Right lung (tissue), 2 donors: ENCODE measurements at regions not wholly inside any gene's neighbourhood (a gene's known extent, or its start where the extent isn't known, plus 50 kb on each side); places are given as distances from the start of the nearest gene placed in this dataset.
"Not testable (repeated sequence)": the region's sequence is repeated elsewhere in the genome, so short reads cannot be mapped to it uniquely, and the experiment has no call there.

Source experiments
- DNase-seq, 2 donors: peaks; one replicate each; pipeline ENCODE4 v3.0.0-alpha.2; 2013

DNA sequence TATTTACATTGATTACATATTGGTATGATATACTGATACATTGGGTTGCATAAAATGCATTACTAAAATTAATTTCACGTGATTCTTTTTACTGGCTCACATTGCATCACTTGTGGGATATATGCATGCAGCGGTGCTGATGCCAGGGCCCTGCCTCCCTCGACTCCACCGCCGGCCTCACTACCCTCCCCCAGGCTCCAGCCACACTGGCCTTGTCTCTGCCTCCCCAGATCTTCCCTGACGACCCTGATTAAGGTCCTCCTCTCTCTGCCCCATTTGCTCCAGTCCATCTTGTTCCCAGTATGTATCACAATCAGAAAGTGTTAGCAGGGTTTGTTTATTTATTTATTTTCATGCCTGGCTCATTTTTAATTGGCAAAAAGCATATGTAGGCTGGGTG is 306.8 kb downstream of the FOXL1 start:
- no peak for DNase-seq

DNA sequence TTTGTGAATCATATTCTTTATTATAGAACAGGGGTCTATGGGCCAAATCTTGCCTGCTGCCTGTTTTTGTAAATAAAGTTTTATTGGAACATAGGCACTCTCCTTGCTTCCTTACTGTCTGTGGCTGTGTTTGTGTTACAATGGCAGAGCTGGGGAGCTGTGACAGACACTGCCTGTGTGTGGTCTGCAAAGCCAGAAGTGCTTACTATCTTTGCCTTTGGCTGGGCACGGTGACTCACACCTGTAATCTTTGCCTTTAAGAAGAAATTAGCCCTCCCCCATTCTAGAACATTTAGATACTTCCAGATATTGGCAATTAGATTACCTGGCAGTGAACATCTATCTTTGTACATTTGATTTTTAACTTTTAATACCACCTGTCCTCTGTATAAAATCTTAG is 308.3 kb downstream of the FOXL1 start:
- DNase-seq = no peak

DNA sequence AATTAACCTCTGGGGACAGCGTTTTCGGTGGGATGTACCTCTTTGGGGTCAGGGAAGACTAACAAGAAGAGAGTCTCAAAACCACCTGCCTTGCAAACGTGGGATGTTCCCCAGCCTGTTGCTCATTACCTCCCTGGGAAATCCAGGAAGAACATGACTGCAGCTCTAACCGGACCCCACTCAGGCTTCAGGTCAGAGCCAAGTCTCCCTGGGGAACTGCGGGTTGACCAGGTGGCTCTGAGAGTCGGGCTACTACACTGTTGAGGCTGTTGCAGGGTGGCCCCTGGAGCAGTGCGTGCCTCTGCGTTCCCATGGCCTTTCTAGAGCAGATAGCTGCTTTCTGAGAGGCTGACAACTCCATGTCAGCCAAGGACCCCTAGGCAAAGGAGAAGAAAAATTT is 309.1 kb downstream of the FOXL1 start:
- no peak for DNase-seq

DNA sequence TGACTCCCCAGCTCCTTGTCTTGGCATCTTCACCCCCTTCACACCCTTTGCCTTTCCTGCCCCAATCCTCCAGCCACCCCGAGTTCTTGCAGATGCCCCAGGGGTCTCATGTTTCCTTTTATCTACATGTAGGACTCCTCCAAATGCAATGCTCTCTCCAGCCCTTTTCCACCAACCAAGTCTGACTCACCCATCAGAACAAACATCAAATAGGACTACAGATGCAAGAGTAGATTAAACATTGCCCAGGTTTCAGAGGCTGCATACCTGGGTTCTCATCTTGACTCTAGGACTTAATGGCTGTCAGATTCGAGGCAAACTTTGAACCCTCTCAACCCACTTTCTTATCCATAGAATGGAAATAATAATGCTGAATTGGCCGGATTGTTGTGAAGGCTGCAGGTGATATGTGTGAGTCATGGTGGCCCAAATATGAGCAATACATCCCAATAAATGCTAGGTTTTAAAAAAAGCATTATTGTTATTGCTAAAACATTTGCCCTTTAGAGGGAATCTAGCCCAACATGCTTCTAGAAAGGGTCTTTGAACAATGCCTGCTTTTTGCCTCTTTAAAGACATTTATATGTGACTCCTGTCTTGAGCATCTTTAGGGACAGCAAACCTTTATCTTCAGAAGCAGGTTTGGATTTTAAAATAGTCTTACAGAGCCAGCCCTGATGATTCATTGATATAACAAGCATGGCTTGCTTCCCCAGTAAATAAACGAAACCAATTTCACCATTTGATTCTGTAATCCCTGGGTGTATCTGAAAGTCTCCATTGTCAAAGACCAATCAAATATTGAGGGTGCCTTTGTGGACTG is 310.1 kb downstream of the FOXL1 start:
- DNase-seq = no peak

DNA sequence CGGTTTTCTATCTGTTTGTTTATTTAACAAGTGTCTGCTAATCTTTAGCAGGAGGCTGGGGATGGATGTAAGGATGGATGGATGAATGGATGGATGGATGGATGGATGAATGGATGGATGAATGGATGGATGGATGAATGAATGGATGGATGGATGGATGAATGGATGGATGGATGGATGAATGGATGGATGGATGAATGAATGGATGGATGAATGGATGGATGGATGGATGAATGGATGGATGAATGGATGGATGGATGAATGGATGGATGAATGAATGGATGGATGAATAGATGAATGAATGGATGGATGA is 310.7 kb downstream of the FOXL1 start:
- not testable (repeated sequence) for DNase-seq

DNA sequence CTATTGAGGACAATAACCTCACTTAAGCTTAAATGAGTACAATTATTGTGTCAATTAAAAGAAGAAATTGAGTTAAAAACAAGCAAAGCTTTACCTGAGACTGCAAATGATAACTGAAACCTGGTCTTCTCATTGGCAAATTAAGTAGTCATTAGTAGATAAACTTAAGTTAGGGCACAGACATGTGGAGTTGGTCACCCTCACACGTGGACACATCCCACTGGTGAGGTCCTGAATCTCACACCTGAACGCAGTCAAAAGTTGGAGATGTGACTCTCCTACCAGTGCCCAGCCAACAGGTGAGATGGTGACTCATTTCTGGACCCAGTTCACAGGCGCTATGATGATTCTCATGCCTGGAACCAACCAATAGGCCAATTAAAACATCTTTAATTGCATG is 311.6 kb downstream of the FOXL1 start:
- DNase-seq = no peak

DNA sequence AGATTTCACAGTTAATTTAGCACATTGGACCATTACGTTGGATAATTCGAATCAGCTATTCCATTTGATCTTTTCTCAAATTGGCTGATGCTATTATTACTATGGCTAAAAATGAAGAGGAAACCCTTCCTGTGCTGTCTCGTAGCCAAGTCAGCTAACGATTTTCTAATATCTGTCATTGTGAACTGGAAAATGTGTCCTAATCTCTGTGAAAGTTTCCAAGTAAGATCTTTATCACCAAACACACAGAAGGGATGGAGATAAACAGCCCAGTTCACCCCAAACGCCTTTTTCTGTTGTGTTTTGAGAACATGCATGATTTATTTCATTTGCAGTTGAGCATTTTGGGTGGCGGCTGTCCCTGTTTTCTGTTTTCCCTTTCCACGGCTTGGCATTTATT is 312.8 kb downstream of the FOXL1 start:
- DNase-seq = no peak

DNA sequence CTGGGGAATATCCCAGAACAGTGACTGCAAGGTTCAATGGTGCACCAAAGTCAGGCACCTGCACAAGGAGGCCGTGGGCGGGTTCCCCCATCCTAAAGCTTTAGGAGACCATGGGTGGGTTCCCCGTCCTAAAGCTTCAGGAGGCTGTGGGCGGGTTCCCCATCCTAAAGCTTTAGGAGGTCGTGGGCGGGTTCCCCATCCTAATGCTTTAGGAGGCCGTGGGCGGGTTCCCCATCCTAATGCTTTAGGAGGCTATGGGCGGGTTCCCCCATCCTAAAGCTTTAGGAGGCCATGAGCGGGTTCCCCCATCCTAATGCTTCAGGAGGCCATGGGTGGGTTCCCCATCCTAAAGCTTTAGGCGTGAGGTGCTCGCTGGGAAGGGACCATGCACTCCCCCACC is 313.3 kb downstream of the FOXL1 start:
- no peak for DNase-seq

DNA sequence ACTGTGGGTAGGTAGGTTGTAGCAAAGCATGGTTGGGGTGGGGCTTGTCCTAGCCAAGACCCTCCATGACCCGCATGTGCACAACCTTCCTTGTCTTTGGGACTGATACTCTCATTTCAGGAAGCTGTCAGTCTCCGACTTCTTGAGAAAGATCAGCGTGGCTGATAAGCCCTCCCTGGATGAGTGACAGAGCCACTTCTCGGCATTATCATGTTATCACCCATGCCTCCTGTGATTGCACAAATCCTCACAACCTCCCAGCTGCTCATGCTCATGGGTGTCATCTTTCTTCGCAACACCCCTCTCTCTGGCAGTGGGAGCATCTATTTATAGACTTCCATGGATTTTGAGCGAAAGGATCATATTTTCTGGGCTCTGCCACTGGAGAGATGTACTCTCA is 314.2 kb downstream of the FOXL1 start:
- DNase-seq = no peak

DNA sequence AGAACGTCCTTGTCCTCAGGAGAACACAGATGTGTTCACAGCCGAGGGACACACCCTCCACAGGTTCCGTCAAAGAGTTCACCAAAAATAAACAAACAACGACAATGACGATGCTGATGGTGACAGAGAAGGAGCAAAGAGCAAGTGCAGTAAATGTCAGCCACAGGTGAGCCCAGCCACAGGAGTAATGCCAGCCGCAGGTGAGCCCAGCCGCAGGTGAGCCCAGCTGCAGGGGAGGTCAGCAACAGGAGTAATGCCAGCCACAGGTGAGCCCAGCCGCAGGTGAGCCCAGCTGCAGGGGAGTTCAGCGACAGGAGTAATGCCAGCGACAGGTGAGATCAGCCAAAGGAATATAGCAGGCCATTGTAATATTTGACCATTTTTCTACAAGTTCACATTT is 315.2 kb downstream of the FOXL1 start:
- DNase-seq = no peak

DNA sequence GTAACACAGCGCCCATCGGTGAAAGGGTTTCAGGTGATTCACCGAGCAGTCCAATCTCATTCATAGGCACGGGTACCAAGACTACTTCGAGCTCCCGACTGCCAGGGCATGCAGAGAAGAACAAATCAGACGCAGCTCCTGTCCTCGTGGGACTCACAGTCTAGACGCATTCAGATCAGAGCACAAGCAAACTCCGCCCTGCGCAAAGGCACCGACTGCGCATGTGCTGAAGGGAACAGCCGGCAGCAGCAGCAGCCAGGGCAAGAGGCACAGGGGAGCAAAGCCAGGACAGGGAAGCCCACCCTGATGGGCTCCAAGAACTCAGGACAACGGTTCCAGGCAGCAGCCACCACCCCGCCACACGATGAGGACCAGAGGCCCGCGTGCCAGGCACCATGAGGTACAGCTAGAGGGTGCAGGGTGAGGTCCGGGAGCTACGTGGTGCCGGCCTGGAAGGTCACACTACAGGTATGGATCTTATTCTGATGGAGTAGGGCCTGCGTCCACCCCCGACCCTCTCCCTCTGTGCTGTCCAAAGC is 315.7 kb downstream of the FOXL1 start:
- no peak for DNase-seq

DNA sequence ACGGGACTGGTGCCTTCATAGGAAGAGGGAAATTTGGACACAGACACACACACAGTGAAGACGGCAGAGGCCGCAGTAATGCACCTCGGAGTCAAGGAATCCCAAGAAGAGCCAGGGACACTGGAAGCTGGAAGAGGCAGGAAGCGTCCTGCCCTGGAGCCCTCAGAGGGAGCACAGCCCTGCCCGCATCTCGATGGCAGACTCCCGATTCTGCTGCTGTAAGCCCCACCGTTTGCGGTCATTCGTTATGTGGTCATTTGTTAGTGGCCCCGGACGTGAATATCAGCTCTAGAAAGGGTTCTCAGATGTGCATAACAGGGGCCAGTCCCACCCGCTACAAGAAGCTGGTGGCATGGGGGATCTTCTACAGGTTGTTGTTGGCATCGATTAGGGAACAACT is 316.6 kb downstream of the FOXL1 start:
- no peak for DNase-seq

DNA sequence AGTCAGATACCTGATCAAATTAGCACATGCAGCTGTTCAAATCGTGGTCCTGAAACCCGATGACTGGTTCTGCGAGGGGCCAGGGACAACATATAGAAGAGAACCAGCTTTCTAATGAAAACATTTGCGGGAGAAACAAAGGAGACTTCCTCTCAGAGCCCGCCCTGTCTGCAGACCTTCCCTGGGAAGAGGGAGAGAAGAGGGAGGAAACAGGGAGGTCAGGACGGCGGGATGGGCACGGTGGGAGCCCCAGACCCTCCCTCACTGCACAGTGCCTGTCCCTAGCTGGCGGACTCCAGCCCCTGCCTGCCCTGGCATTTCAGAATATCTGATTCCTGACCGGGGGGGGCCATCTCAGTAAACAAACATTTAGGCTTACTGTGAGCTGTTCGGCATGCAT is 317.3 kb downstream of the FOXL1 start:
- no peak for DNase-seq

DNA sequence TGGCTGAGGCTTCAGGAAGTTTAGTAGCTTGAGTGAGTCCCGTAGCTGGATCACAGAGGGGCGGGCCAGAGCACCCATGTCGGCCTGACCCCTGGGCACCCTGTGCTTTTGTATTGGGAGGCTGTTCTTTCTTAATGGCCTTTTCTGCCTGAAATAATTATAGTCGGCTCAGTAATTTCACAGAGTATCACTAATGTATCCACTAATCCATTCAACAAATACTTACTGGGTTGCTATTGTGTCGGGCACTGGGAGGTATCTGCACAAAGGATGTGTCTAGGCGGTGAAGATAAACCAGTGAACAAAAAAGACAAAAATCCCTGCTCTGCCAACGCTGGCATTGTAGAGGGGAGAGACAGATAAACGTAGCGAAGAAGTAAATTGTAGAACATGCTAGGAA is 318.6 kb downstream of the FOXL1 start:
- DNase-seq = no peak

DNA sequence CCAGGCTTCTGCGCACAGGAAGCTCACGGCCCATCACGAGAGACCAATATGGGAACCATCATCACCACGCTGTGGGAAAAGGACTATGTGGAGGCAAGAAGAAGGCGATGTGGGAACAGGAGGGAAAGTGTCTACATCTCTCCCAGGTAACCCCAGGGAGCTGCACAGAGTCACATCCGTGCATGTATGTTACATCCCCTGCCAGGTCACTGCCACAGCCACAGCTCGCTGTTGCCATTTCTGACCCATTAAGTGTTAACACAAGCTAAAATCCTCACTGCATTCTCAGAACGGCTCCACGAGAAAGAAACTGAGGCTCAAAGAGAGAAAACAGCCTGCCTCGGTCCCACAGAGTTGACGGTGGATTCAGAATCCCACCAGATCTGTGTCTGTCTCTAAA is 319.1 kb downstream of the FOXL1 start:
- no peak for DNase-seq

DNA sequence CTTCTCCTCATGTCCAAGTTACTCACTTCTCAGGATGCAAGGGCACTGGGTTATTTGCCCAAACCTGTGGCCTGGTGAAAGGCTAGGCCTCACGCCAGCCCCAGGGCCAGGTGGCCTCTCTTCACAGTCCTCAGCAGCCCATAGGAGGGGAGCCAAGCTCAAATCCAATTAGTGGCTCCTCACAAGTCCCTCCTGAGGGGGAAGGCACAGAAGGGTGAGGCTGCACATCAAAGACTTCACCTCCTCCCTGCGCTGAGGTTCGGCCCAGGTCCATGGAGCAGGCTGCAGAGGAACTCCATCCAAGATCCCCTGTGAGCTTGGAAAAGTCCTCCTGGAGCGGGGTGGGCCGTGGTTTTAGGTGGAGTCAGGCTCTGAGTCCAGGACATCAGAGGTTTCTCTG is 320.0 kb downstream of the FOXL1 start:
- DNase-seq = no peak

DNA sequence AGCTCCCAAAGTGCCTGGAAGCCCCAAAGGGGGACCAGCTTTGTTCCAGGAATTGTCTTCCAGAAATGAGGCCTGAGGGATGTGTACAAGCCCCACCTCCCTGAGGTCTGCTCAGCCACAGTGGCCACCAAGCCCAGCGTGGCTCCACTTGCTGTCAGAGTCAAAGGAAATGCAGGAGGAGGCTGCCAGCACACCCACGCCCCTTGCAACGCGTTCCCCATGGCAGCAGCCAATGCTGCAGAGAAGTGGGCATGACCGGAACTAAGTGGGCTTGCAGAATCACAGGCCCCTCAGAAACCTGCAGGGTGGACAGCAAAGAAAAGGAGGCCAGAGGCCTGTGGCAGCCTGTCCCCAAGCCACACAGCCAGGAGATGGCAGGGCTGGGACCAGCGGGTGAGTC is 320.8 kb downstream of the FOXL1 start:
- DNase-seq = no peak

DNA sequence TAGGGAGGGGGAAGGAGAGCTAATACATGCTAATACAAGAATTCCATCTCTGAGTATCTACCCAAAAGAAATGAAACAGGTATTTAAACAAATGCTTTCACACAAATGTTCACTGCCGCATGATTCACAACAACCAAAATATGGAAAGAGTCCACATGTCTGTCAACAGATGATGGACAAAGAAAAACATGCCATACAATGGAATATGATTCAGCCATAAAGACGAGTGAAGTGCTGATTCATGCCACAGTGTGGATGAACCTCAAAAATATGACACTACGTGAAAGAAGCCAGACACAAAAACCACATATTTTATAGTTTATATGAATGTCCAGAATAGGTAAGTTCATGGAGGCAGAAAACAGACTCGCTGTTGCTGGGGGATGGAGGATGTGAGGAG is 321.4 kb downstream of the FOXL1 start:
- DNase-seq = no peak

DNA sequence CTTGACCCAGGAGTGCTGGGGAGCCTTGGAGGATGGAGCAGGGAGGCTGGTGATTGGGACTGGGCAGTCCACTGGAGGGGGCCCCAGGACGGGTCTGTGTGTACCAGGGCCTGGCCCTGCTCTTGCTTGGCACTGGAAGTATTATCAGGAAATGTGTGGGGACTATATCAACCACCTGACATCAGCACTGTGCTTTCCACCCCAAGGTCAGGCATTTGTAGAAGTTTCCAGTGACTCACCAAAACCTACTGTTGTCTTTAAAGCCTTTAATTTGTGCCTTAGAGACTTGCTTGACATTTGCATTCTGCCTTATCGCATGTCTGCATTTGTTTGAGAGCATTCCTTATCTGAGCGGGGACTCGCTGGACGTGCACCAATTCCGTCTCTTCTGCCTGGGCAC is 323.1 kb downstream of the FOXL1 start:
- DNase-seq = no peak

DNA sequence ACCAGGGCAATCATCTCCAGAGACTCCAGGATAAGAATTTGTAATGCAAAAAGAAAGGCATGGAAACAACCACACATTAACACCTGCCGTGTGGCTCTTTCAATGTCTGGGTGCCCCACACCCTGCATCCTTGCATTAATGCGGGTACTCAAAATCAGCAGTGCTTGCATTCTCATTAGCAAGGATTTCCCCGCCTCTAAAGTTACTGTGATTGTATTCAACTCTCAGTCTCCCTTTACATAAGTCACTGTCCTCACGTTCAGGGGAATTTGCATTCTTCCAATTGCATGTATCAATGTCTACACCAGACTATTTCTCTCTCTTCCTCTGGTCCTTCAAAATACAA is 324.3 kb downstream of the FOXL1 start:
- no peak for DNase-seq

DNA sequence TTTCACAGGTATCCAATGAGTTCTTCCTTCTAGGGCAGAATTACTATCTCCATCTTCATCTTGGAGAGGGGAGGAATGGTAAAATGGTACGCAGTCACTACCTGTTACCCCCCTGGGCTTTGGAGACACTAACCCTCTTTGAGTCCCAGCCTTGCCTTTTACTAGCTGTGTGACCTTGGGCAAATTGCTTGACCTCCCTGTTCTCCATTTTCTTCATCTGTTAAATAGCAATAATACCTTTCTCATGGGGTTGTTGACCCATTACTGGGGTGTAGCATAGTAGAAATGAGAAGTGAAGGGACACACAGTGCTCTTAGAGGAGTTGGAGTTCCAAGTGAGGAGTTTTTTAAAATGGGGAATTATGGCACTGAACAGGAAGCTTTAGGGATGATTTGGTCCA is 324.7 kb downstream of the FOXL1 start:
- DNase-seq = no peak

DNA sequence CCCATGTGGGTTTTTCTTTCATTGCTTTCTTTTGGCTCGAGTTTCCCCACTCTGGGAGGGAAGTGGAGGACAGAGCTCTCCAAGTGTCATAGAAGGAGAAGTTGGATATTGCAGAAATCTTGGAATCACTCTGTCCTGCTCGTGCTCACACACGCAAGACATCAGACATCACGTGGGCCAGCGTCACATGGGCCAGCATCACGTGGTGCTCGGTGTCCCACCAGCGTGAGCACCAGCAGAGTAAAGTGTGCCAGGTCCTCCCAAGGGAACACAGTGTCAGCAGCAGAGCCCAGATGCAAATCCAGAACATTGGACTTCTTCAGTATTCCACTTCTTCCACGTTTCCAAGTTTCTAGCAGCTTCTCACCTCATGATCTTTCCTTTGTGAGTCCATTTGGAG is 327.0 kb downstream of the FOXL1 start:
- DNase-seq = no peak

DNA sequence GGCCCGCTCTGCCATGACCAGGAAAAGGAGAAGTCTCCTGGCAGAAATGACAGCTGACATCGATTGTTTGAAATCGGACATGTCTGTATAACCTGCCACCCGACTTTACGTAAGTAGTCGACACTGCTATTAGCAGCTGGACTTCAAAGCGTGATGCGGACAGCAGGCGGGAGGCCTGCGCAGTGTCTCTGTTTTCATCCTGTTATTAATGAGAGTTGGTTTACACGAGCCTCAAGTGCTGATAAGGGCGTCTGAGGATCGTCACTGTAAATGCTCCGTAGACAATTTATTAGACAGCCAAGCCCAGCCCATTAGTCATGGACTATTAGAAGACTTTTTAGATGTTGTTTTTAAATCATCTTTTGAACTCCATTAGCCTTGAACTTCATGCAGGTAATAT is 328.3 kb downstream of the FOXL1 start:
- no peak for DNase-seq

DNA sequence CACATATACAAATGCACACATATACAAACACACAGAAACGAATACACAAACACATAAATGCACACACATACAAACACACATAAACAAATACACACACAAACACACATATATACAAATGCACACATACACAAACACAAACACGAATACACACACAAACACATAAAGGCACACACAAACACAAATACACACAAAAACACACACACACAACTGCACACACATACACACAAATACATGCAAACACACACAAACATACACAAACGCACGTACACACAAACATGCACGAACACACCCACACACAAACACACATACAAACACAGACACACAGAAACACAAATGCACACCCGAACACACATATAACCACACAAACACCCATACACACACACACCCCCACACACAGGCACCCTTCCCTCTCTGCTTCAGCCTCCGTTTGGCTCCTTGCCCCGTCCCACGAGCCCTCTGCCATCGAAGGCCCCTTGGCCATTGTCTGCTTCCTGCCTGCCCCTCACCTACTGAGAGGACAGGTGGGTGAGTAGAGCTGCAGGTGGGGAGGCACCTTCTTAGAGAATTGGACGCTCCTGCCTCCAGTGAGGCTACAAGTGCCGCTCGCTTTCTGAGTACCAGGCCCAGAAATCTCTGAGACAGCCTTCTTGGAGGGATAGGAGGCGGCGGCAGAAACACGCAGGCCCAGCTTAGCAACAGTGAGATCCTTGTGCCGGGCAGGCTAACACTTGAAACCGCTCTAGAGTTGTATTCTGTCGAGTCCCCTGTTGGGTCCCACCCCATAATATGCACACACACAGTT is 331.2 kb downstream of the FOXL1 start:
- DNase-seq = no peak
